HEK293 (cell line): ENCODE measurements at regions not wholly inside any gene's neighbourhood (a gene's known extent, or its start where the extent isn't known, plus 50 kb on each side); places are given as distances from the start of the nearest gene placed in this dataset.

Experiments used
- REPIN1 ChIP-seq: fragments of 450-650 bp; formaldehyde crosslinking; IDR thresholded peaks from 2 replicates; pipeline ENCODE4 v1.5.1; 2017; ENCODE audit warnings: missing biosample characterization, missing genetic modification characterization, low read depth
- ZNF24 ChIP-seq: fragments of 450-650 bp; formaldehyde crosslinking; IDR thresholded peaks from 2 replicates; pipeline ENCODE4 v1.5.1; 2016; ENCODE audit warnings: missing biosample characterization, missing genetic modification characterization
- ZNF311 ChIP-seq: fragments of 450-650 bp; formaldehyde crosslinking; IDR thresholded peaks from 2 replicates; pipeline ENCODE4 v1.5.1; 2017; ENCODE audit warnings: missing biosample characterization, missing genetic modification characterization, borderline replicate concordance
- ZNF549 ChIP-seq: fragments of 450-650 bp; IDR thresholded peaks from 2 replicates; pipeline ENCODE4 v1.5.1; 2018; ENCODE audit warnings: missing biosample characterization, missing genetic modification characterization, mild to moderate bottlenecking, inconsistent platforms, moderate library complexity
- TF ChIP-seq, protein P1 (sequence below): fragments of 450-650 bp; formaldehyde crosslinking; IDR thresholded peaks from 2 replicates; pipeline ENCODE4 v1.5.1; 2016; ENCODE audit warnings: missing biosample characterization, missing genetic modification characterization
- TF ChIP-seq, protein P2 (sequence below): fragments of 450-650 bp; IDR thresholded peaks from 2 replicates; pipeline ENCODE4 v1.5.1; 2018; ENCODE audit warnings: missing biosample characterization, mild to moderate bottlenecking, missing genetic modification characterization
- TF ChIP-seq, protein P3 (sequence below): fragments of 450-650 bp; IDR thresholded peaks from 2 replicates; pipeline ENCODE4 v1.5.1; 2018; ENCODE audit warnings: missing biosample characterization, missing genetic modification characterization
- TF ChIP-seq, protein P4 (sequence below): fragments of 450-650 bp; formaldehyde crosslinking; IDR thresholded peaks from 2 replicates; pipeline ENCODE4 v1.5.1; 2016; ENCODE audit warnings: missing biosample characterization, missing genetic modification characterization, low read depth

DNA sequence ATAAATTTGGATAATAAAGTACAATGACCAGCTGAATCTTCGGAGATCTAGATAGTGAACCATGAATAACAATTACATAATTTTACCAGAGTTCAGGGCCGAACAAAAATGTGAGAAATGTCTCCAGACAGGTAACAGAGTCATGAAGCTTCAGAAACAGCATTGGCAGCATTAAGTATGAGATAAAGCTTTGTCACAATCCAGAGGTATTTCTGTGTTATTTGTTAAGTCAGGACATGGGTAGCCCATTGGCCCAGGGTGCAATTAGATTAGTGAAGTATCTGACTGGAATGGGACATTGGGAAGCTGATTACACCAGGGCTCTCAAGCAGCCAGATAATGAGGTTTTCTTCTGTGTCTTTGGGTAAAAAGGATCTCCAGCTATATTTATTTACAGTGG lies 184.2 kb upstream of the PPP1R3A start:
- TF ChIP-seq, protein P1, sequence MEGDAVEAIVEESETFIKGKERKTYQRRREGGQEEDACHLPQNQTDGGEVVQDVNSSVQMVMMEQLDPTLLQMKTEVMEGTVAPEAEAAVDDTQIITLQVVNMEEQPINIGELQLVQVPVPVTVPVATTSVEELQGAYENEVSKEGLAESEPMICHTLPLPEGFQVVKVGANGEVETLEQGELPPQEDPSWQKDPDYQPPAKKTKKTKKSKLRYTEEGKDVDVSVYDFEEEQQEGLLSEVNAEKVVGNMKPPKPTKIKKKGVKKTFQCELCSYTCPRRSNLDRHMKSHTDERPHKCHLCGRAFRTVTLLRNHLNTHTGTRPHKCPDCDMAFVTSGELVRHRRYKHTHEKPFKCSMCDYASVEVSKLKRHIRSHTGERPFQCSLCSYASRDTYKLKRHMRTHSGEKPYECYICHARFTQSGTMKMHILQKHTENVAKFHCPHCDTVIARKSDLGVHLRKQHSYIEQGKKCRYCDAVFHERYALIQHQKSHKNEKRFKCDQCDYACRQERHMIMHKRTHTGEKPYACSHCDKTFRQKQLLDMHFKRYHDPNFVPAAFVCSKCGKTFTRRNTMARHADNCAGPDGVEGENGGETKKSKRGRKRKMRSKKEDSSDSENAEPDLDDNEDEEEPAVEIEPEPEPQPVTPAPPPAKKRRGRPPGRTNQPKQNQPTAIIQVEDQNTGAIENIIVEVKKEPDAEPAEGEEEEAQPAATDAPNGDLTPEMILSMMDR (tag by site-specific recombination), result no peak
- no peak for TF ChIP-seq ZNF549
- TF ChIP-seq, protein P2, sequence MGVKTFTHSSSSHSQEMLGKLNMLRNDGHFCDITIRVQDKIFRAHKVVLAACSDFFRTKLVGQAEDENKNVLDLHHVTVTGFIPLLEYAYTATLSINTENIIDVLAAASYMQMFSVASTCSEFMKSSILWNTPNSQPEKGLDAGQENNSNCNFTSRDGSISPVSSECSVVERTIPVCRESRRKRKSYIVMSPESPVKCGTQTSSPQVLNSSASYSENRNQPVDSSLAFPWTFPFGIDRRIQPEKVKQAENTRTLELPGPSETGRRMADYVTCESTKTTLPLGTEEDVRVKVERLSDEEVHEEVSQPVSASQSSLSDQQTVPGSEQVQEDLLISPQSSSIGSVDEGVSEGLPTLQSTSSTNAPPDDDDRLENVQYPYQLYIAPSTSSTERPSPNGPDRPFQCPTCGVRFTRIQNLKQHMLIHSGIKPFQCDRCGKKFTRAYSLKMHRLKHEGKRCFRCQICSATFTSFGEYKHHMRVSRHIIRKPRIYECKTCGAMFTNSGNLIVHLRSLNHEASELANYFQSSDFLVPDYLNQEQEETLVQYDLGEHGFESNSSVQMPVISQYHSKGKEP (tag by site-specific recombination), result no peak
- TF ChIP-seq, protein P3, sequence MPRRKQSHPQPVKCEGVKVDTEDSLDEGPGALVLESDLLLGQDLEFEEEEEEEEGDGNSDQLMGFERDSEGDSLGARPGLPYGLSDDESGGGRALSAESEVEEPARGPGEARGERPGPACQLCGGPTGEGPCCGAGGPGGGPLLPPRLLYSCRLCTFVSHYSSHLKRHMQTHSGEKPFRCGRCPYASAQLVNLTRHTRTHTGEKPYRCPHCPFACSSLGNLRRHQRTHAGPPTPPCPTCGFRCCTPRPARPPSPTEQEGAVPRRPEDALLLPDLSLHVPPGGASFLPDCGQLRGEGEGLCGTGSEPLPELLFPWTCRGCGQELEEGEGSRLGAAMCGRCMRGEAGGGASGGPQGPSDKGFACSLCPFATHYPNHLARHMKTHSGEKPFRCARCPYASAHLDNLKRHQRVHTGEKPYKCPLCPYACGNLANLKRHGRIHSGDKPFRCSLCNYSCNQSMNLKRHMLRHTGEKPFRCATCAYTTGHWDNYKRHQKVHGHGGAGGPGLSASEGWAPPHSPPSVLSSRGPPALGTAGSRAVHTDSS (tag by site-specific recombination), result no peak
- no peak for TF ChIP-seq ZNF311 (tag by site-specific recombination)
- TF ChIP-seq REPIN1 (tag by site-specific recombination), result no peak
- TF ChIP-seq, protein P4, sequence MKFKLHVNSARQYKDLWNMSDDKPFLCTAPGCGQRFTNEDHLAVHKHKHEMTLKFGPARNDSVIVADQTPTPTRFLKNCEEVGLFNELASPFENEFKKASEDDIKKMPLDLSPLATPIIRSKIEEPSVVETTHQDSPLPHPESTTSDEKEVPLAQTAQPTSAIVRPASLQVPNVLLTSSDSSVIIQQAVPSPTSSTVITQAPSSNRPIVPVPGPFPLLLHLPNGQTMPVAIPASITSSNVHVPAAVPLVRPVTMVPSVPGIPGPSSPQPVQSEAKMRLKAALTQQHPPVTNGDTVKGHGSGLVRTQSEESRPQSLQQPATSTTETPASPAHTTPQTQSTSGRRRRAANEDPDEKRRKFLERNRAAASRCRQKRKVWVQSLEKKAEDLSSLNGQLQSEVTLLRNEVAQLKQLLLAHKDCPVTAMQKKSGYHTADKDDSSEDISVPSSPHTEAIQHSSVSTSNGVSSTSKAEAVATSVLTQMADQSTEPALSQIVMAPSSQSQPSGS, result no peak
- TF ChIP-seq ZNF24 (tag by site-specific recombination), result no peak
